H1 (cell line): ENCODE measurements at regions not wholly inside any gene's neighbourhood (a gene's known extent, or its start where the extent isn't known, plus 50 kb on each side); places are given as distances from the start of the nearest gene placed in this dataset.

Source experiments
- CTCF ChIA-PET: fragments of 300-600 bp; sonication (Branson Sonifier 250); formaldehyde crosslinking; loops from one replicate; lab custom pipeline; 2021; ENCODE audit not compliant: partially characterized antibody; lab: Charles Lee
- POLR2A ChIA-PET: fragments of 300-600 bp; sonication (Branson Sonifier 250); formaldehyde crosslinking; loops from one replicate; lab custom pipeline; 2021; ENCODE audit warnings: inconsistent platforms; ENCODE audit not compliant: partially characterized antibody; lab: Charles Lee
- DNase-seq, 2 experiments: peaks; one replicate each; pipeline versions ENCODE4 v3.0.0 to v3.0.0-alpha.2; 2010 to 2022; ENCODE audit warnings: low spot score in 2 of 2, low read depth in 1 of 2, mixed read lengths in 1 of 2
- FAIRE-seq: peaks from 2 replicates; lab custom pipeline; 2011; peaks lifted over from hg19 to GRCh38; lab: Jason Lieb, UNC
- H2AFZ ChIP-seq: 2 replicates; pipeline ENCODE4 v1.8.1; 2012; ENCODE audit warnings: low read length, inconsistent platforms
- H2AK5ac ChIP-seq: 2 replicates; pipeline ENCODE4 v1.6.1; 2013; ENCODE audit warnings: low read depth, low read length
- H2BK120ac ChIP-seq: replicated peaks from 2 replicates; pipeline ENCODE3; 2013; ENCODE audit warnings: low read depth, low read length, inconsistent platforms
- H2BK12ac ChIP-seq: 2 replicates; pipeline ENCODE4 v1.6.1; 2013; ENCODE audit warnings: low read depth, low read length
- H2BK15ac ChIP-seq: 2 replicates; pipeline ENCODE4 v1.6.1; 2013; ENCODE audit warnings: low read length
- H2BK20ac ChIP-seq: 2 replicates; pipeline ENCODE4 v1.6.1; 2013; ENCODE audit warnings: low read length
- H2BK5ac ChIP-seq: 2 replicates; pipeline ENCODE4 v1.6.1; 2013; ENCODE audit warnings: low read depth, low read length
- H3K14ac ChIP-seq: 2 replicates; pipeline ENCODE4 v1.6.1; 2013; ENCODE audit warnings: inconsistent platforms; ENCODE audit not compliant: insufficient read length
- H3K18ac ChIP-seq: 2 replicates; pipeline ENCODE4 v1.6.1; 2013; ENCODE audit warnings: low read length; ENCODE audit errors: extremely low read depth
- H3K23ac ChIP-seq: 2 replicates; pipeline ENCODE4 v1.6.1; 2013; ENCODE audit warnings: inconsistent platforms; ENCODE audit not compliant: insufficient read length
- H3K23me2 ChIP-seq: 2 replicates; pipeline ENCODE4 v1.6.1; 2013; ENCODE audit warnings: low read depth, low read length
- H3K27ac ChIP-seq: 2 replicates; pipeline ENCODE4 v1.6.1; 2011; ENCODE audit warnings: low read depth, low read length, inconsistent platforms
- H3K27me3 ChIP-seq, 4 experiments: replicated peaks in 1 of 4; 1 replicate in 1 of 4; 2 replicates in 3 of 4; pipeline versions ENCODE4 v1.6.1 to v1.8.1; 2011 to 2013; ENCODE audit warnings: low read length in 3 of 4, mild to moderate bottlenecking in 3 of 4, inconsistent platforms in 2 of 4, mixed read lengths in 2 of 4, moderate library complexity in 1 of 4; ENCODE audit not compliant: control insufficient read depth in 3 of 4, insufficient read depth in 3 of 4; ENCODE audit errors: extremely low read depth in 1 of 4
- H3K36me3 ChIP-seq, 4 experiments: 2 replicates each; pipeline versions ENCODE4 v1.6.1 to v1.8.1; 2011 to 2013; ENCODE audit warnings: mild to moderate bottlenecking in 4 of 4, low read length in 3 of 4, moderate library complexity in 2 of 4, control low read depth in 1 of 4, inconsistent platforms in 1 of 4; ENCODE audit not compliant: insufficient read depth in 4 of 4, control insufficient read depth in 2 of 4
- H3K4ac ChIP-seq: replicated peaks from 2 replicates; pipeline ENCODE3; 2013; ENCODE audit warnings: low read length, low read depth, mixed read lengths, inconsistent platforms; ENCODE audit not compliant: insufficient read length
- H3K4me1 ChIP-seq, 4 experiments: replicated peaks in 1 of 4; 1 replicate in 1 of 4; 2 replicates in 3 of 4; pipeline versions ENCODE4 v1.6.1 to v1.8.1; 2011 to 2013; ENCODE audit warnings: low read length in 3 of 4, inconsistent platforms in 2 of 4, mixed read lengths in 1 of 4; ENCODE audit not compliant: insufficient read depth in 4 of 4, control insufficient read depth in 3 of 4
- H3K4me2 ChIP-seq, 2 experiments: 2 replicates each; pipeline versions ENCODE4 v1.6.1 to v1.8.1; 2011 to 2013; ENCODE audit warnings: low read depth in 2 of 2, low read length in 2 of 2, control low read depth in 1 of 2, inconsistent platforms in 1 of 2, mild to moderate bottlenecking in 1 of 2; ENCODE audit not compliant: insufficient read depth in 1 of 2
- H3K4me3 ChIP-seq, 4 experiments: fragments of 200-600, 300-600 bp in 1 of 4; sonication (generic), shearing (Covaris generic), sonication (Bioruptor Twin) in 1 of 4; 2 replicates each; pipeline versions ENCODE4 v1.5.1 to v1.8.1; 2011 to 2016; ENCODE audit warnings: low read length in 4 of 4, low read depth in 3 of 4, control low read depth in 2 of 4, inconsistent platforms in 2 of 4, mild to moderate bottlenecking in 2 of 4, mixed read lengths in 1 of 4, moderate library complexity in 1 of 4; ENCODE audit not compliant: insufficient read depth in 2 of 4; ENCODE audit errors: extremely low read depth in 1 of 4
- H3K56ac ChIP-seq: replicated peaks from 2 replicates; pipeline ENCODE3; 2013; ENCODE audit warnings: low read depth, mild to moderate bottlenecking, mixed read lengths, low read length, inconsistent platforms; ENCODE audit not compliant: insufficient read length
- H3K79me1 ChIP-seq: 2 replicates; pipeline ENCODE4 v1.6.1; 2013; ENCODE audit warnings: low read depth, low read length, control low read depth
- H3K79me2 ChIP-seq, 2 experiments: 2 replicates each; pipeline versions ENCODE4 v1.6.1 to v1.8.1; 2012 to 2013; ENCODE audit warnings: low read length in 2 of 2, mild to moderate bottlenecking in 2 of 2, inconsistent platforms in 1 of 2; ENCODE audit not compliant: insufficient read depth in 2 of 2, control insufficient read depth in 1 of 2
- H3K9ac ChIP-seq, 4 experiments: replicated peaks in 1 of 4; 1 replicate in 1 of 4; 2 replicates in 3 of 4; pipeline versions ENCODE4 v1.6.1 to v1.8.1; 2011 to 2013; ENCODE audit warnings: low read depth in 3 of 4, low read length in 3 of 4, control low read depth in 2 of 4, mild to moderate bottlenecking in 2 of 4, moderate library complexity in 2 of 4, inconsistent platforms in 1 of 4; ENCODE audit errors: extremely low read depth in 1 of 4
- H3K9me3 ChIP-seq, 2 experiments: 2 replicates each; pipeline versions ENCODE4 v1.6.1 to v1.8.1; 2012 to 2013; ENCODE audit warnings: mild to moderate bottlenecking in 2 of 2, moderate library complexity in 2 of 2, control low read depth in 1 of 2, inconsistent platforms in 1 of 2, low read depth in 1 of 2, low read length in 1 of 2, mixed read lengths in 1 of 2; ENCODE audit not compliant: insufficient read depth in 2 of 2
- H4K20me1 ChIP-seq, 2 experiments: replicated peaks in 1 of 2; 2 replicates each; pipeline versions ENCODE3 to v1.8.1; 2011 to 2013; ENCODE audit warnings: inconsistent platforms in 2 of 2, low read length in 2 of 2, mild to moderate bottlenecking in 1 of 2; ENCODE audit not compliant: insufficient read depth in 2 of 2, control insufficient read depth in 1 of 2
- H4K5ac ChIP-seq: 2 replicates; pipeline ENCODE4 v1.6.1; 2013; ENCODE audit warnings: low read length, low read depth, mixed read lengths, inconsistent platforms; ENCODE audit not compliant: insufficient read length
- H4K8ac ChIP-seq: 2 replicates; pipeline ENCODE4 v1.8.0; 2013; ENCODE audit warnings: mild to moderate bottlenecking, moderate library complexity, low read length, inconsistent platforms; ENCODE audit not compliant: insufficient read depth; ENCODE audit errors: extremely low read depth
- H4K91ac ChIP-seq: replicated peaks from 2 replicates; pipeline ENCODE3; 2013; ENCODE audit warnings: low read length, mixed read lengths, inconsistent platforms; ENCODE audit not compliant: insufficient read length
- CBX8 ChIP-seq: fragments of 300-800, 300-1000 bp; sonication (generic); IDR thresholded peaks from 2 replicates; pipeline ENCODE4 v1.7.1; 2016; ENCODE audit warnings: low read depth, low read length, borderline replicate concordance
- CREB1 ChIP-seq: IDR thresholded peaks from 2 replicates; pipeline ENCODE4 v1.6.1; 2012; ENCODE audit warnings: inconsistent platforms
- EGR1 ChIP-seq: IDR thresholded peaks from 2 replicates; pipeline ENCODE4 v1.6.1; 2011; ENCODE audit warnings: low read depth, low read length, borderline replicate concordance
- FOSL1 ChIP-seq: IDR thresholded peaks from 2 replicates; pipeline ENCODE4 v1.6.1; 2011; ENCODE audit warnings: mild to moderate bottlenecking, low read depth, low read length, moderate library complexity; ENCODE audit not compliant: insufficient read depth
- HDAC2 ChIP-seq, 2 experiments: fragments of 300-600 bp in 1 of 2; sonication (generic) in 1 of 2; IDR thresholded peaks; 2 replicates each; pipeline ENCODE4 v1.6.1; 2011 to 2012; ENCODE audit warnings: low read depth in 2 of 2, low read length in 2 of 2, mild to moderate bottlenecking in 2 of 2, moderate library complexity in 2 of 2, borderline replicate concordance in 1 of 2, inconsistent platforms in 1 of 2
- KDM4A ChIP-seq: IDR thresholded peaks from one replicate; pipeline ENCODE4 v1.7.1; 2012; ENCODE audit warnings: low read depth, mild to moderate bottlenecking, moderate library complexity, low read length, inconsistent platforms; ENCODE audit not compliant: severe bottlenecking
- WGBS, 2 experiments: shearing (Covaris generic) in 1 of 2; methylation state at CpG; one replicate each; pipeline versions ENCODE4 v1.1.6 to v1.1.7; 2013 to 2015; ENCODE audit warnings: low lambda C conversion rate in 2 of 2, mixed read lengths in 2 of 2, inconsistent platforms in 1 of 2, low coverage in 1 of 2, missing lambda C conversion rate in 1 of 2; ENCODE audit not compliant: insufficient replicate concordance in 2 of 2, insufficient coverage in 1 of 2, insufficient read length in 1 of 2; ENCODE audit errors: extremely low coverage in 1 of 2, missing lambda C conversion rate in 1 of 2; 5-methylcytosine and 5-hydroxymethylcytosine counted together

DNA sequence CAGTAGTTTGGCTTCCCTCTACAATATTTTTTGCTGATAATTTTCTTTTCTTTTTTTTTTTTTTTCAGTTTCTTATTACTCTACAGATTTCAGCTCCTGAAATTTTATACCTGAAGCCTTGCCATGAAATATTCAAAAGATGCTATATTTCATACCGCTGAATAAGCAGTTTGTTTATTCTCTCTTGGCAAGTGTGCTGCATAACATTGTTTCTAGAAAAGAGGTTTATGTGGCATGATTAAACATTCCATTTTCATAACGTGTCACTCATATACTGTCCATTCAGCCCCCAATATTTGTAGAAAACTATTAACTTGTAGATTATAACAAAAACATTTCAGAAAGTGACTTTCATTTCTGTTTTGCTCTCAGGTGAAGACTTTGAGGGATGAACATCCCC is 174.4 kb upstream of the NOX3 start:
- Histone ChIP-seq H3K9ac (no peak overlapping the region), H3K56ac (no peak overlapping the region), H2BK12ac (no peak overlapping the region), H3K79me2 (no peaks in the 10 kb centered on the region), H2BK15ac (no peak overlapping the region), H3K18ac (no peak overlapping the region), H3K14ac (no peak overlapping the region), H4K5ac (no peak overlapping the region), H4K91ac (no peak overlapping the region), H3K4ac (no peak overlapping the region), H3K79me1 (no peaks in the 10 kb centered on the region), H2BK5ac (no peak overlapping the region), H2AFZ (no peak overlapping the region), H3K4me2 (no peak overlapping the region), H3K36me3 (no peaks in the 10 kb centered on the region), H3K4me3 (no peak overlapping the region), H3K23ac (no peak overlapping the region), H3K4me1 (peaks cover 0 to 3% (median 0%) of the 10 kb centered on the region in 4 experiments; a peak in 2 of 7 replicates), H2BK20ac (no peak overlapping the region), H4K20me1 (no peaks in the 10 kb centered on the region), H4K8ac (no peak overlapping the region), H3K27me3 (no peaks in the 10 kb centered on the region; a peak in 1 of 7 replicates), H3K27ac (no peak overlapping the region), H3K9me3 (no peaks in the 10 kb centered on the region), H2BK120ac (no peak overlapping the region), H3K23me2 (no peaks in the 10 kb centered on the region), H2AK5ac (no peak overlapping the region)
- POLR2A ChIA-PET, result no interaction called here
- WGBS, 2 experiments, result 94% methylated on average over 2 of the region's 2 CpGs; no CpG with 5 or more reads in 1 of the 2 experiments
- CTCF ChIA-PET, result no interaction called here
- no peak for FAIRE-seq
- DNase-seq, result no peak
- TF ChIP-seq KDM4A (no peak), CREB1 (no peak), FOSL1 (no peak), EGR1 (no peak), CBX8 (no peak), HDAC2 (IDR thresholded peaks at IDR 0.05; ENCODE audit: borderline replicate concordance in 1 of 2, low read depth in 2 of 2, low read length in 2 of 2) (no peak)
